ENCODE measurements at regions not wholly inside any gene's neighbourhood (a gene's known extent, or its start where the extent isn't known, plus 50 kb on each side); places are given as distances from the start of the nearest gene placed in this dataset.

- no peaks in the 10 kb centered on the region for H3K9me3 Mint-ChIP-seq
- TF ChIP-seq CTCF (IDR thresholded peaks at IDR 0.05): no peak
Measured at GRCh38 chr16:65827231-65827630, 539.3 kb upstream of the CDH5 start.

GRCh38 chr16:65825191-65825856, 541.2 kb upstream of the CDH5 start:
- Mint-ChIP-seq H3K36me3 (ENCODE audit: low read depth) (no peaks in the 10 kb centered on the region), H3K27me3 (ENCODE audit: insufficient read depth) (peaks cover 16% of the 10 kb centered on the region), H3K9me3 (no peaks in the 10 kb centered on the region), H3K27ac (no peak overlapping the region), H3K4me1 (ENCODE audit: low read depth) (no peaks in the 10 kb centered on the region), H3K4me3 (no peak overlapping the region)
- DNase-seq: no peak
- no peak for TF ChIP-seq CTCF (IDR thresholded peaks at IDR 0.05)

More at GRCh38 chr16:65827231-65827630, 539.3 kb upstream of the CDH5 start:
- Mint-ChIP-seq H3K4me1 (ENCODE audit: low read depth) (no peaks in the 10 kb centered on the region), H3K27me3 (ENCODE audit: insufficient read depth) (peaks cover 14% of the 10 kb centered on the region), H3K36me3 (ENCODE audit: low read depth) (no peaks in the 10 kb centered on the region), H3K27ac (no peak overlapping the region), H3K4me3 (no peak overlapping the region)
- DNase-seq: no peak

- no peak for TF ChIP-seq CTCF (IDR thresholded peaks at IDR 0.05)
- Mint-ChIP-seq H3K4me3 (no peak overlapping the region), H3K4me1 (ENCODE audit: low read depth) (no peaks in the 10 kb centered on the region), H3K27ac (no peak overlapping the region), H3K36me3 (ENCODE audit: low read depth) (no peaks in the 10 kb centered on the region), H3K27me3 (ENCODE audit: insufficient read depth) (peaks cover 17% of the 10 kb centered on the region), H3K9me3 (no peaks in the 10 kb centered on the region)
- DNase-seq: no peak
Measured at GRCh38 chr16:65822148-65822547, 544.3 kb upstream of the CDH5 start.

GRCh38 chr16:65819136-65819898, 547.2 kb upstream of the CDH5 start:
- Mint-ChIP-seq H3K27me3 (ENCODE audit: insufficient read depth) (peaks cover 17% of the 10 kb centered on the region; the same call in 1 of the 2 replicates), H3K4me3 (no peak overlapping the region), H3K36me3 (ENCODE audit: low read depth) (no peaks in the 10 kb centered on the region), H3K27ac (no peak overlapping the region), H3K9me3 (no peaks in the 10 kb centered on the region), H3K4me1 (ENCODE audit: low read depth) (no peaks in the 10 kb centered on the region)
- TF ChIP-seq CTCF (IDR thresholded peaks at IDR 0.05): no peak
- no peak for DNase-seq

GRCh38 chr16:65817799-65818198, 548.7 kb upstream of the CDH5 start:
- Mint-ChIP-seq H3K9me3 (no peaks in the 10 kb centered on the region), H3K36me3 (ENCODE audit: low read depth) (no peaks in the 10 kb centered on the region), H3K27ac (no peak overlapping the region), H3K4me3 (no peak overlapping the region), H3K27me3 (ENCODE audit: insufficient read depth) (peaks cover 22% of the 10 kb centered on the region), H3K4me1 (ENCODE audit: low read depth) (no peaks in the 10 kb centered on the region)
- no peak for TF ChIP-seq CTCF (IDR thresholded peaks at IDR 0.05)
- DNase-seq: no peak
